HG03103 (cell line): ENCODE measurements at regions not wholly inside any gene's neighbourhood (a gene's known extent, or its start where the extent isn't known, plus 50 kb on each side); places are given as distances from the start of the nearest gene placed in this dataset.
"Not testable (repeated sequence)": the region's sequence is repeated elsewhere in the genome, so short reads cannot be mapped to it uniquely, and the experiment has no call there.

Experiments used
- ATAC-seq: cut with Tn5 transposase; IDR thresholded peaks from one replicate; pipeline ENCODE4 v1.9.1; 2021; ENCODE audit warnings: low read depth; ENCODE audit not compliant: unreplicated experiment

GRCh38 chr10:35794703-35795102, 152.6 kb upstream of the FZD8 start:
- ATAC-seq = no peak

- no peak for ATAC-seq
Observed at GRCh38 chr10:35792291-35792690, 150.2 kb upstream of the FZD8 start.

GRCh38 chr10:35789996-35790395, 147.9 kb upstream of the FZD8 start:
- ATAC-seq = no peak

- ATAC-seq = no peak
Observed at GRCh38 chr10:35784751-35785150, 142.7 kb upstream of the FZD8 start.

GRCh38 chr10:35783305-35783838, 141.3 kb upstream of the FZD8 start:
- no peak for ATAC-seq

GRCh38 chr10:35781643-35782035, 139.5 kb upstream of the FZD8 start:
- no peak for ATAC-seq

GRCh38 chr10:35780970-35781642, 139.0 kb upstream of the FZD8 start:
- no peak for ATAC-seq

- ATAC-seq = no peak
Observed at GRCh38 chr10:35778306-35778705, 136.2 kb upstream of the FZD8 start.

GRCh38 chr10:35776557-35776956, 134.5 kb upstream of the FZD8 start:
- not testable (repeated sequence) for ATAC-seq

- ATAC-seq = no peak
Observed at GRCh38 chr10:35774109-35774508, 132.0 kb upstream of the FZD8 start.

GRCh38 chr10:35770817-35771355, 128.8 kb upstream of the FZD8 start:
- no peak for ATAC-seq

- no peak for ATAC-seq
Observed at GRCh38 chr10:35769795-35770194, 127.7 kb upstream of the FZD8 start.

- ATAC-seq = no peak
Observed at GRCh38 chr10:35768731-35769130, 126.6 kb upstream of the FZD8 start.

GRCh38 chr10:35768011-35768410, 125.9 kb upstream of the FZD8 start:
- no peak for ATAC-seq

GRCh38 chr10:35765996-35766395, 123.9 kb upstream of the FZD8 start:
- ATAC-seq = no peak

GRCh38 chr10:35765066-35765527, 123.0 kb upstream of the FZD8 start:
- no peak for ATAC-seq

- no peak for ATAC-seq
Observed at GRCh38 chr10:35762311-35763030, 120.4 kb upstream of the FZD8 start.

GRCh38 chr10:35758076-35758475, 116.0 kb upstream of the FZD8 start:
- ATAC-seq = no peak

- no peak for ATAC-seq
Observed at GRCh38 chr10:35754519-35754918, 112.4 kb upstream of the FZD8 start.

GRCh38 chr10:35752469-35753461, 110.7 kb upstream of the FZD8 start:
- no peak for ATAC-seq
